SU-DHL-6 (cell line): ENCODE measurements at regions not wholly inside any gene's neighbourhood (a gene's known extent, or its start where the extent isn't known, plus 50 kb on each side); places are given as distances from the start of the nearest gene placed in this dataset.

Source experiments
- H2AFZ ChIP-seq: fragments of 200-600 bp; sonication (generic); 2 replicates; pipeline ENCODE4 v1.6.1; 2014; ENCODE audit warnings: low read depth, mild to moderate bottlenecking, moderate library complexity, mixed read lengths, antibody characterized with exemption, low read length; ENCODE audit not compliant: severe bottlenecking
- H3F3A ChIP-seq: fragments of 200-600 bp; shearing (Covaris generic); 2 replicates; pipeline ENCODE4 v1.6.0; 2016; ENCODE audit warnings: antibody characterized with exemption, mild to moderate bottlenecking; ENCODE audit not compliant: insufficient read depth
- H3K27ac ChIP-seq: fragments of 200-600 bp; sonication (generic); 2 replicates; pipeline ENCODE4 v1.5.1; 2016; ENCODE audit warnings: low read depth, mild to moderate bottlenecking, low read length, moderate library complexity, mixed read lengths
- H3K27me3 ChIP-seq: fragments of 200-600 bp; sonication (generic), shearing (Covaris generic); 2 replicates; pipeline ENCODE4 v1.6.0; 2014; ENCODE audit warnings: mild to moderate bottlenecking, low read length
- H3K36me3 ChIP-seq: fragments of 200-600 bp; sonication (generic); 2 replicates; pipeline ENCODE4 v1.6.1; 2014; ENCODE audit warnings: mild to moderate bottlenecking, low read length, mixed read lengths
- H3K4me2 ChIP-seq: fragments of 300-600, 200-600 bp; shearing (Covaris generic), sonication (generic); 2 replicates; pipeline ENCODE4 v1.6.0; 2014; ENCODE audit warnings: low read length, low read depth, mild to moderate bottlenecking; ENCODE audit not compliant: poor library complexity, severe bottlenecking
- H3K4me3 ChIP-seq: fragments of 200-600 bp; sonication (generic); 2 replicates; pipeline ENCODE4 v1.5.1; 2014; ENCODE audit warnings: antibody characterized with exemption, low read length, mild to moderate bottlenecking, mixed read lengths; ENCODE audit not compliant: insufficient read depth, poor library complexity, severe bottlenecking
- H3K79me2 ChIP-seq: fragments of 200-600 bp; sonication (generic); 2 replicates; pipeline ENCODE4 v1.6.1; 2014; ENCODE audit warnings: mild to moderate bottlenecking, low read length, moderate library complexity; ENCODE audit not compliant: insufficient read depth
- H3K9ac ChIP-seq: fragments of 200-600 bp; sonication (generic); 2 replicates; pipeline ENCODE4 v1.7.0; 2014; ENCODE audit warnings: mild to moderate bottlenecking, low read length
- H3K9me2 ChIP-seq: fragments of 200-600 bp; sonication (generic); replicated peaks from 2 replicates; pipeline ENCODE4 v1.6.1; 2014; ENCODE audit warnings: low read length; ENCODE audit not compliant: insufficient read depth
- H3K9me3 ChIP-seq: fragments of 200-600 bp; sonication (generic); 2 replicates; pipeline ENCODE4 v1.6.1; 2014; ENCODE audit warnings: low read length, mixed read lengths; ENCODE audit not compliant: insufficient read depth
- H4K20me1 ChIP-seq: fragments of 200-600 bp; sonication (generic); 2 replicates; pipeline ENCODE4 v1.6.1; 2014; ENCODE audit warnings: low read depth, mild to moderate bottlenecking, antibody characterized with exemption, low read length, moderate library complexity, mixed read lengths
- EZH2phosphoT487 ChIP-seq: fragments of 200-600 bp; sonication (generic), shearing (Covaris generic); conservative IDR thresholded peaks from 2 replicates; pipeline ENCODE4 v1.6.1; 2018; ENCODE audit warnings: mild to moderate bottlenecking, antibody characterized with exemption, low read length, moderate library complexity, mixed read lengths
- TF ChIP-seq, protein P1 (sequence below): fragments of 200-600 bp; sonication (generic); IDR thresholded peaks from one replicate; pipeline ENCODE4 v1.5.1; 2017; ENCODE audit warnings: antibody characterized with exemption, mild to moderate bottlenecking, low read length, moderate library complexity; ENCODE audit not compliant: insufficient read depth, poor library complexity, severe bottlenecking

DNA sequence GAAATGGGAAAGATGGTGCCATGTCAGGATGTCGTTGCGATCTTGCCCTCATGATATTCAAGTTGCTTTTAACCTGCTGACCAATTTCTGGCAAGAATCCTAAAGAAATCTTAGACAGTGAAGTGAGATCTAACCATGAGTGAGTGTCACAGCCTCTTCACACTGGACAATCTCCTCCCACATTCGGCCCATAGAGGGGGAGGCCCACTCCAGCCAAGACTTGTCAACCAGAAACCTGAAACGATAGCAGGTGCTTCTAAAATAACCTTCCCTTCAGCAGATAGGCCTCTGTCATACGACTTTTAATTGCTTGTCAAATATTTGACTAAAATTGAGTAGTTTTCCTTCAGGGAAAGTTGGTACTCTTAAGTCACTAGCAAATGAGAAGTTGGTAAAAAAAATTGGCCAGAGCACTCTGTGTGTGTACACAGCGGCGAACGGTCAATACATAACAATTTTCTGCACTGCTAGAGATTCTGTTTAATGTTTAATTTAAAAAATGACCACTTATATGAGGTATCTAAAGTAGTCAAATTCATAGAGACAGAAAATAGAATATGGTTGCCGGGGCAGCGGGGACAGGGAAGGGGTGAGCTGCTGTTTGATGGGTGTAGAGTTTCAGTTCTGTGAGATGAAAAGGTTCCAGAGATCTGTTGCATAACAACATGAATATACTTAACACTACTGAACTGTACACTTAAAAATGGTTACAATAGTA lies 110.2 kb downstream of the VAPA start:
- TF ChIP-seq EZH2phosphoT487 = no peak
- TF ChIP-seq, protein P1, sequence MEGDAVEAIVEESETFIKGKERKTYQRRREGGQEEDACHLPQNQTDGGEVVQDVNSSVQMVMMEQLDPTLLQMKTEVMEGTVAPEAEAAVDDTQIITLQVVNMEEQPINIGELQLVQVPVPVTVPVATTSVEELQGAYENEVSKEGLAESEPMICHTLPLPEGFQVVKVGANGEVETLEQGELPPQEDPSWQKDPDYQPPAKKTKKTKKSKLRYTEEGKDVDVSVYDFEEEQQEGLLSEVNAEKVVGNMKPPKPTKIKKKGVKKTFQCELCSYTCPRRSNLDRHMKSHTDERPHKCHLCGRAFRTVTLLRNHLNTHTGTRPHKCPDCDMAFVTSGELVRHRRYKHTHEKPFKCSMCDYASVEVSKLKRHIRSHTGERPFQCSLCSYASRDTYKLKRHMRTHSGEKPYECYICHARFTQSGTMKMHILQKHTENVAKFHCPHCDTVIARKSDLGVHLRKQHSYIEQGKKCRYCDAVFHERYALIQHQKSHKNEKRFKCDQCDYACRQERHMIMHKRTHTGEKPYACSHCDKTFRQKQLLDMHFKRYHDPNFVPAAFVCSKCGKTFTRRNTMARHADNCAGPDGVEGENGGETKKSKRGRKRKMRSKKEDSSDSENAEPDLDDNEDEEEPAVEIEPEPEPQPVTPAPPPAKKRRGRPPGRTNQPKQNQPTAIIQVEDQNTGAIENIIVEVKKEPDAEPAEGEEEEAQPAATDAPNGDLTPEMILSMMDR = no peak
- no peaks in the 10 kb centered on the region for H3F3A ChIP-seq
- no peaks in the 10 kb centered on the region for H3K79me2 ChIP-seq
- no peak overlapping the region for H3K9ac ChIP-seq
- H3K4me3 ChIP-seq = no peak overlapping the region
- H3K27ac ChIP-seq = no peak overlapping the region
- H3K4me2 ChIP-seq = no peak overlapping the region
- H4K20me1 ChIP-seq = no peaks in the 10 kb centered on the region
- H3K36me3 ChIP-seq = no peaks in the 10 kb centered on the region
- no peaks in the 10 kb centered on the region for H3K27me3 ChIP-seq
- H3K9me3 ChIP-seq = no peaks in the 10 kb centered on the region
- no peaks in the 10 kb centered on the region for H3K9me2 ChIP-seq
- no peak overlapping the region for H2AFZ ChIP-seq

DNA sequence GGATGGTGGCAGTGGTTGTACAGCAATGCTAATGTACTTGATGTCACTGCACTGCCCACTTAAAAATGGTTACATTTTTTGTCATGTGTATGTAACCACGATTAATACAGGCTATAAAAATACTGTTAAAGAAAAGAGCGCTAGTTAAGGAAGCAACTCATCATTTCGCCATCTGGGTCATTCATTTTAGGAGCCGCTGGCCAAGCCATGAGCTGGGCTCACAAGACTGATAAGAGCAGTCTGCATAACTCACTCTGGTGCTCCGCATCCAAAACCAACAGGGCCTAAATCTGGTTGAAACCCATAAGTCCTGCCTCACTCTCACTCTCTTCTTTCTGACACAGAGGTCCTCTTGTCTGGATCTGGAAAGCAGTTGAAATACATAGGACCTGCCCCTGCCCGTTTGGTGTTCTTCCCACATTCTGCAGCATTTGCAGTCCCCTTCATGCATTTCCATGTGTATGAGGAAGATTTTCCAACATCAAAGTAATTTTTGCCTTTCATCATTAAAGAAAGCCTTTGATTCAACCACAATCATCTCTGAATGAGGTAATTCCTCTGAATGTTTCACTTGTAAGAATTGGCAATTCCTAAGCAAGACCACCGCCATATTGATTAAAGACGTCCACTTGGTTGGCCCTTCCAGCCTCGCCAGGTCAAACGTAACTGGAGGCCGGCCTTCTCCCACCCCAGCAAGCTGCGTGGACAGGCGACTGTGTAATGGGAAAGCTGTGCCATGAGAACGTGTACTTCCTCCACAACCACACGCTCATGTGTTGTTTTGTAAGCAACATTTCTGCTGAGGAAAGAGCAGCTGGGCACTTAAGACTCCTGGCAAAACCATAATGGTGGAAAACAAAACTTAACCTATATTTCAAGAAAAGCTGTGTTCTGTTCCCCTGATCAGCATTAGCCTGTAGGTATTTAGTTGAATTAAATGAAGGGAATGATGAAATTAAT lies 112.2 kb downstream of the VAPA start:
- Histone ChIP-seq H3K27me3 (no peaks in the 10 kb centered on the region), H3K4me2 (no peak overlapping the region), H3F3A (no peaks in the 10 kb centered on the region), H3K27ac (no peak overlapping the region), H3K9me3 (no peaks in the 10 kb centered on the region), H2AFZ (no peak overlapping the region), H3K79me2 (no peaks in the 10 kb centered on the region), H4K20me1 (no peaks in the 10 kb centered on the region), H3K36me3 (no peaks in the 10 kb centered on the region), H3K9ac (no peak overlapping the region), H3K4me3 (no peak overlapping the region), H3K9me2 (no peaks in the 10 kb centered on the region)
- TF ChIP-seq, protein P1 = no peak

DNA sequence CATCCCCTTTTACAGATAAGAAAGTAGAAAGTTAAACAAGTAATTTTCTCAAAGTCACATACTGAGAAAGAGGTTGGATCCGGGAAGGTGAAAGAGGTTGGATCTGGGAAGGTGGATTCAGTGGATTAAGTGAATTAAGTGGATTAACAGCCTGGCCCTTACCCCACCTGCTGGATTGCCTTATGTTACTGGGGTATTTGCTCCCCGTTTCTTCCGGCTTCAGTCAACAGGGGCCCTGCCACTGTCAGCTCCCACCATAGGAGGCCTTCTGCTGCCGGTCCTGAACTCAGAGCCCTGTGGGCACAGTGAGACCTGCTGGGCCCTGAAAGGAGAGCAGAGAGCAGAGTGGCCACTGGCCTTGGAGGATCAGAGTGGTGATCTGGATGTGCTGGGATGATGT lies 113.2 kb downstream of the VAPA start:
- no peaks in the 10 kb centered on the region for H4K20me1 ChIP-seq
- no peaks in the 10 kb centered on the region for H3F3A ChIP-seq
- no peaks in the 10 kb centered on the region for H3K27me3 ChIP-seq
- no peak overlapping the region for H2AFZ ChIP-seq
- H3K9me2 ChIP-seq = no peaks in the 10 kb centered on the region
- H3K36me3 ChIP-seq = no peaks in the 10 kb centered on the region
- H3K27ac ChIP-seq = no peak overlapping the region
- no peak overlapping the region for H3K9ac ChIP-seq
- no peaks in the 10 kb centered on the region for H3K79me2 ChIP-seq
- H3K4me2 ChIP-seq = no peak overlapping the region
- H3K4me3 ChIP-seq = no peak overlapping the region
- TF ChIP-seq, protein P1 = no peak
- TF ChIP-seq EZH2phosphoT487 = no peak
- no peaks in the 10 kb centered on the region for H3K9me3 ChIP-seq
